Epithelial cell of esophagus (primary cell): ENCODE measurements at regions not wholly inside any gene's neighbourhood (a gene's known extent, or its start where the extent isn't known, plus 50 kb on each side); places are given as distances from the start of the nearest gene placed in this dataset.

ENCODE experiments used
- DNase-seq: peaks from one replicate; pipeline ENCODE4 v3.0.0; 2010; ENCODE audit warnings: low read depth
- H3K4me3 ChIP-seq: 2 replicates; pipeline ENCODE4 v1.5.1; 2011; ENCODE audit warnings: mild to moderate bottlenecking, low read length, control low read depth
- TF ChIP-seq, protein P1 (sequence below): IDR thresholded peaks from 2 replicates; pipeline ENCODE4 v1.5.1; 2011; ENCODE audit warnings: low read depth, mild to moderate bottlenecking, low read length, control low read depth, inconsistent platforms; ENCODE audit not compliant: insufficient read depth; ENCODE audit errors: missing control alignments

DNA sequence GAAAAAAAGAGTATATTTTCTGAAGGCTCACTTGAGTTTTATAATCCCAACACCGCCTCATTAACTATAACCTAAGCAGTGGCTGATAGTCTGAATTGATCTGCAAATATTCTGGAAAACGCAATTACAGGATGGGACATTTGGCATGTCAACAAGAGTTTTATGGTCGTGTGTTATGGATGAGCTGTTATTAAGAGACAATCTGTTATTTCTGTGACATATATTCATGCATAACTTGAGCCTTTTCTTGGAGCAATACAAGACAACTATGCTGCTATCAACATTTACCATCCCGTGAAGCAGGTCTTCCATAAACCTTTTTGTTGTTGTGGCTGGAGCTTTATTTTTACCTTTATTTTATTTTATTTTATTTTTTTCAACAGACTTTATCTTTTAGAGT, 164.4 kb downstream of the SCG2 start:
- no peak overlapping the region for H3K4me3 ChIP-seq
- TF ChIP-seq, protein P1, sequence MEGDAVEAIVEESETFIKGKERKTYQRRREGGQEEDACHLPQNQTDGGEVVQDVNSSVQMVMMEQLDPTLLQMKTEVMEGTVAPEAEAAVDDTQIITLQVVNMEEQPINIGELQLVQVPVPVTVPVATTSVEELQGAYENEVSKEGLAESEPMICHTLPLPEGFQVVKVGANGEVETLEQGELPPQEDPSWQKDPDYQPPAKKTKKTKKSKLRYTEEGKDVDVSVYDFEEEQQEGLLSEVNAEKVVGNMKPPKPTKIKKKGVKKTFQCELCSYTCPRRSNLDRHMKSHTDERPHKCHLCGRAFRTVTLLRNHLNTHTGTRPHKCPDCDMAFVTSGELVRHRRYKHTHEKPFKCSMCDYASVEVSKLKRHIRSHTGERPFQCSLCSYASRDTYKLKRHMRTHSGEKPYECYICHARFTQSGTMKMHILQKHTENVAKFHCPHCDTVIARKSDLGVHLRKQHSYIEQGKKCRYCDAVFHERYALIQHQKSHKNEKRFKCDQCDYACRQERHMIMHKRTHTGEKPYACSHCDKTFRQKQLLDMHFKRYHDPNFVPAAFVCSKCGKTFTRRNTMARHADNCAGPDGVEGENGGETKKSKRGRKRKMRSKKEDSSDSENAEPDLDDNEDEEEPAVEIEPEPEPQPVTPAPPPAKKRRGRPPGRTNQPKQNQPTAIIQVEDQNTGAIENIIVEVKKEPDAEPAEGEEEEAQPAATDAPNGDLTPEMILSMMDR = no peak
- no peak for DNase-seq

DNA sequence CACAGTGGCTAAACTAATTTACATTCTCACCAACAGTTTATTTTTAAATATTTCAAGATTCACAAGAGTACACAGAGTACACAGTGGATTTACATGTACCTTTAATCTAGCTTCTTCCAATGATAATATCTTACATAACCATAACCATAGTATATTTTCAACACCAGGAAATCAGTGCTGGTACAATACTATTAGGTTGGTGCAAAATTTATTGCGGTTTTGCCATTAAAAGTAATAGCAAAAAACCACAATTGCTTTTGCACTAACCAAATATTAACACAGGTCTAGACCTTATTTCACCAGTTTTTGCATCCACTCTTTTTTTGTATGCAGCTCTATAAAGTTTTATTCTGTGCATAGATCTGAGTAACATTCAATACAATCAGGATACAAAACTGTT, 163.0 kb downstream of the SCG2 start:
- no peak for DNase-seq
- no peak overlapping the region for H3K4me3 ChIP-seq
- TF ChIP-seq, protein P1 = no peak

DNA sequence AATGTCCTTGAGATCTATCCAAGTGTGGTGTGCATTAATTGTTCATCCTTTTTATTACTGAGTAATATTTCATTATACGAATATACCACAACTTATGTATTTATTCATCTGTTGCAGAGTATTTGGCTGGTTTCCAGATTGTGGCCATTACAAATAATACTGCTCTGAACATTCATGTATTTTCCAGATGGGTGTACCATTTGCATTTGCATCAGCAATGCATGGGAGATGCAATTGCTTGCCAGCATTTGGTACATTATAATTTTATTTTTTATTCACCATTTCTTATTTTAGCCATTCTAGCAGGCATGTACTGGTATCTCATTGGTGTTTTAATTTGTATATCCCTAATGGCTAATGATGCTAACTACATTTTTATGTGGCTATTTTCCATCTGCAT, 162.4 kb downstream of the SCG2 start:
- TF ChIP-seq, protein P1 = no peak
- DNase-seq = no peak
- H3K4me3 ChIP-seq = no peak overlapping the region

DNA sequence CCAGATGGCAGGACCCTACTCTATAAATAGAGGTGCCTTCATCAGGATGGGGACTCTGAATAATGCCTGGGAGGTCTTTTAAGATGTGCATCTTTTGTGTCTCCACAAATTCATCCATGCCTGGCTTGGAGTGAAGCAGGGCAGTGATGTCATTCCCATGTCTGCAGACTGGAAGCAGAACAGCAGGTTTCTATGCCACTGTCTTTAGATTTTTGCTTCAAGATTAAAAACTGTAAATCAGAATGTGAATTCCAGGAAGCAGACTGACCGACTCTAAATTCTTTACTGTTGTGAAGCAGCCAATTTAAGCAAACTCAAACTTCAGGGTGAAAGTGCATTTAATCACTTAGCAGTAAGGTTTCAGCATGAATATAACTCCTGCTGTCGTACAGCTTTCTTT, 159.3 kb downstream of the SCG2 start:
- DNase-seq = no peak
- TF ChIP-seq, protein P1 = no peak
- no peak overlapping the region for H3K4me3 ChIP-seq

DNA sequence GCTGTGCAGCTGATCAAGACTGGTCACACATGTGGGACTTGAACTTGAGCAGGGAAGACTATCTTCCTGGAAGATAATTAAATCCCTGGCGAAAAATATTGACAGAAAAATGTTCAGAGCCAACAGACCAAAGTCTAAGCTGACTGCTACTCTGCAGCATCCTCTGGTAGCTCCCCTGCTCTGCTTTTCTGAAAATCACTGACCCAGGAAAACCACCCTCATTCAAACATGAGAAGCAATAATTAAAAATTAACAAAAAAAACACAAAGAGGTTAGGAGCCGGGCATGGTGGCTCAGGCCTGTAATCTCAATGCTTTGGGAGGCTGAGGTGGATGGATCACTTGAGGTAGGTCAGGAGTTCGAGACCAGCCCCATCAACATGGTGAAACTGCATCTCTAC, 151.9 kb downstream of the SCG2 start:
- H3K4me3 ChIP-seq = no peak overlapping the region
- no peak for DNase-seq
- TF ChIP-seq, protein P1 = no peak

DNA sequence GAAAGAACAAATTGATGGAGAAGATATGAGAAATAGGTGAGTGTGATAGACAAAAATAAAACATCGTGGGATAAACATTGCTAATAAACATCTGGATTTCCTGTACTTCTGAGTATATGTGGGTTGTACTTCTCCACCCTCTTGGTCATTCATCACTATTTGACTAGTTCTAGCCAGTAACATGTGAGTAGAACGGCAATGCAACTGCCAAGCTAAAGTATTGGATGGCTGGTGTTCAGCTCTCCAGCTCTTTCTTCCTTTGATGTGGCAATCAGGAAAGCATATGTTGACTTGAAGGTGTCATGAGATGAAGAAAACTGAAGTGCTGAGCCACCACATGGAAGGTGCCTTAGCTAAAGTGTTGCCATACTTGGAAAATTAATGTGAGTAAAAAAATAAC, 144.9 kb downstream of the SCG2 start:
- TF ChIP-seq, protein P1 = no peak
- no peak overlapping the region for H3K4me3 ChIP-seq
- DNase-seq = no peak

DNA sequence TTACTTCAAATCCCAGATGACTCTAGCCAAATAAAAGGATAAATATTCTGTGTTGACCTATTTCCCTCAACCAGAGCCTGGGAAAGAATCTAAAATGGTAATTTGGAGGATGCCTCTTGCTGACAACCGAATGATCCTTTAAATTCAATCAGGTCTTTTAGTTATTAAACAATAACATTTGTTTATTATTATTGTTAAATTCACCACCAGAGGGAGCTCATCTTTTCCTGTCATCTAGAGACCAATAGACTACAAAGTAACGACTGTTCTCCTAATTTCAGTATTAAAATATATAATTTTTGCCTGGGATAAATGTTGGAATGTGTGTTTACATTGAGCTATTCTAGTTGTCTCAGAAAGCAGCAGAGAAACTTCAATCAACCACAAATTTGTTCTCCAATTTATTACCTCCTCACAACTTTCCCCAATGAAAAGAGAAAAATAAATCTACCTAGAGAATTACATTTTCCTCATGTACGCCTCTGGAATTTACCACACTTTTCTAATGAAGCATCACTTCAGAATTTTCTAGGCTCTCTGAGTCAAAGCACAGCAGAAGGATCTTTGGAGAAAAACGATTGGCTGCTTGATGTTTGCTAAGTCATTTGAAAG, 142.7 kb downstream of the SCG2 start:
- TF ChIP-seq, protein P1 = peak; percentile 30
- peak; percentile 35 for DNase-seq
- no peak overlapping the region for H3K4me3 ChIP-seq
